A549 (cell line): ENCODE measurements at regions not wholly inside any gene's neighbourhood (a gene's known extent, or its start where the extent isn't known, plus 50 kb on each side); places are given as distances from the start of the nearest gene placed in this dataset.
"Not testable (repeated sequence)": the region's sequence is repeated elsewhere in the genome, so short reads cannot be mapped to it uniquely, and the experiment has no call there.

Source experiments
- ATAC-seq, 2 experiments: fragments of 200-7000 bp in 1 of 2; fragments of >200 bp in 1 of 2; cut with Nextera tagmentation in 1 of 2; cut with Tn5 transposase in 1 of 2; 3 replicates each; pipeline versions ENCODE4 v1.8.0 to v1.9.1; 2018 to 2020; ENCODE audit warnings: mild to moderate bottlenecking in 1 of 2, moderate library complexity in 1 of 2
- CTCF ChIA-PET: fragments of 300-600 bp; sonication (Branson Sonifier 250); formaldehyde crosslinking; extraction: SDS; loops from one replicate; lab custom pipeline; 2021; ENCODE audit warnings: antibody characterized with exemption, inconsistent platforms; lab: Yijun Ruan, JAX
- POLR2A ChIA-PET: fragments of 350-600 bp; formaldehyde crosslinking; extraction: SDS; loops from one replicate; lab custom pipeline; 2021; ENCODE audit warnings: antibody characterized with exemption, inconsistent platforms; lab: Yijun Ruan, JAX
- DNase-seq, 2 experiments: peaks; one replicate each; pipeline versions ENCODE4 v3.0.0 to v3.0.0-alpha.2; 2011 to 2016; ENCODE audit warnings: low read depth in 1 of 2, low spot score in 1 of 2
- FAIRE-seq: peaks from 2 replicates; lab custom pipeline; 2011; peaks lifted over from hg19 to GRCh38; lab: Jason Lieb, UNC
- H3K27ac ChIP-seq, 2 experiments: fragments of >200 bp; sonication (Bioruptor Twin); formaldehyde crosslinking; 3 replicates each; pipeline ENCODE4 v1.5.1; 2016 to 2017
- H3K4me1 ChIP-seq: fragments of >200 bp; sonication (Bioruptor Twin); formaldehyde crosslinking; 3 replicates; pipeline ENCODE4 v1.6.1; 2016
- H3K4me2 ChIP-seq: fragments of >200 bp; sonication (Bioruptor Twin); formaldehyde crosslinking; 3 replicates; pipeline ENCODE4 v1.6.1; 2016
- H3K4me3 ChIP-seq: fragments of >200 bp; sonication (Bioruptor Twin); formaldehyde crosslinking; 3 replicates; pipeline ENCODE4 v1.5.1; 2016
- H3K9me3 ChIP-seq: fragments of >200 bp; sonication (Bioruptor Twin); formaldehyde crosslinking; 3 replicates; pipeline ENCODE4 v1.6.1; 2016
- BHLHE40 ChIP-seq: IDR thresholded peaks from 2 replicates; pipeline ENCODE4 v1.6.1; 2012; ENCODE audit warnings: low read depth, low read length, inconsistent platforms
- CHD4 ChIP-seq: fragments of 200-600 bp; sonication (generic); IDR thresholded peaks from 2 replicates; pipeline ENCODE4 v1.6.1; 2016; ENCODE audit warnings: antibody characterized with exemption, mild to moderate bottlenecking, borderline replicate concordance
- EHMT2 ChIP-seq: fragments of 200-600 bp; sonication (generic); IDR thresholded peaks from 2 replicates; pipeline ENCODE4 v1.6.1; 2016; ENCODE audit warnings: antibody characterized with exemption, low read depth, mild to moderate bottlenecking, moderate library complexity
- ELK1 ChIP-seq: fragments of 150-350 bp; IDR thresholded peaks from 2 replicates; pipeline ENCODE4 v1.6.1; 2014; ENCODE audit warnings: low read depth, mild to moderate bottlenecking, low read length
- EP300 ChIP-seq, 2 experiments: fragments of >200 bp; sonication (Bioruptor Twin); formaldehyde crosslinking; IDR thresholded peaks; 2 replicates in 1 of 2; 3 replicates in 1 of 2; pipeline ENCODE4 v1.6.1; 2016 to 2017
- ESRRA ChIP-seq: fragments of 150-350 bp; IDR thresholded peaks from 2 replicates; pipeline ENCODE4 v1.6.1; 2014; ENCODE audit warnings: mild to moderate bottlenecking, low read length, borderline replicate concordance
- FOSB ChIP-seq: fragments of 250-450 bp; sonication (Bioruptor Pico); IDR thresholded peaks from 2 replicates; pipeline ENCODE4 v1.5.0; 2020; ENCODE audit warnings: mild to moderate bottlenecking, moderate library complexity
- GATA3 ChIP-seq: IDR thresholded peaks from 2 replicates; pipeline ENCODE4 v1.6.1; 2012; ENCODE audit warnings: borderline replicate concordance
- HDAC2 ChIP-seq: fragments of 200-600 bp; sonication (generic); IDR thresholded peaks from 2 replicates; pipeline ENCODE4 v1.6.1; 2016
- HOXA7 ChIP-seq: fragments of 250-450 bp; sonication (Bioruptor Pico); IDR thresholded peaks from 2 replicates; pipeline ENCODE4 v1.5.0; 2020; ENCODE audit warnings: mild to moderate bottlenecking, moderate library complexity
- KDM1A ChIP-seq: fragments of 200-600 bp; sonication (generic); IDR thresholded peaks from 2 replicates; pipeline ENCODE4 v1.6.1; 2016; ENCODE audit warnings: low read depth, mild to moderate bottlenecking
- KDM5A ChIP-seq: fragments of 200-600 bp; sonication (generic); IDR thresholded peaks from 2 replicates; pipeline ENCODE4 v1.6.1; 2016; ENCODE audit warnings: antibody characterized with exemption, mild to moderate bottlenecking
- MAX ChIP-seq: IDR thresholded peaks from 2 replicates; pipeline ENCODE4 v1.6.1; 2012
- NPAS2 ChIP-seq: fragments of 250-450 bp; sonication (Bioruptor Pico); IDR thresholded peaks from 2 replicates; pipeline ENCODE4 v1.8.0; 2022; ENCODE audit warnings: mild to moderate bottlenecking, moderate library complexity, borderline replicate concordance
- RAD21 ChIP-seq, 2 experiments: fragments of >200 bp in 1 of 2; sonication (Bioruptor Twin) in 1 of 2; formaldehyde crosslinking in 1 of 2; IDR thresholded peaks in 1 of 2; conservative IDR thresholded peaks in 1 of 2; 2 replicates in 1 of 2; 3 replicates in 1 of 2; pipeline ENCODE4 v1.6.1; 2012 to 2018; ENCODE audit warnings: inconsistent platforms in 1 of 2
- RFX5 ChIP-seq: fragments of 450-650 bp; IDR thresholded peaks from 2 replicates; pipeline ENCODE4 v1.7.1; 2014; ENCODE audit warnings: antibody characterized with exemption, mild to moderate bottlenecking, moderate library complexity
- SMC3 ChIP-seq: fragments of >200 bp; sonication (Bioruptor Twin); formaldehyde crosslinking; IDR thresholded peaks from 3 replicates; pipeline ENCODE4 v1.6.1; 2018; ENCODE audit warnings: inconsistent platforms
- ZC3H11A ChIP-seq: fragments of 450-650 bp; IDR thresholded peaks from 2 replicates; pipeline ENCODE4 v1.6.1; 2014; ENCODE audit warnings: antibody characterized with exemption, mild to moderate bottlenecking
- WGBS: methylation state at CpG from one replicate; pipeline ENCODE4 v1.1.6; 2017; ENCODE audit errors: missing lambda C conversion rate; 5-methylcytosine and 5-hydroxymethylcytosine counted together
- TF ChIP-seq, protein P1 (sequence below): fragments of >200 bp; sonication (Bioruptor Twin); formaldehyde crosslinking; IDR thresholded peaks from 2 replicates; pipeline ENCODE4 v1.6.1; 2016
- TF ChIP-seq, protein P2 (sequence below): fragments of 200-600 bp; sonication (generic); IDR thresholded peaks from 2 replicates; pipeline ENCODE4 v1.6.1; 2016; ENCODE audit warnings: antibody characterized with exemption, mild to moderate bottlenecking, moderate library complexity
- TF ChIP-seq, protein P3 (sequence below): fragments of >200 bp; sonication (Bioruptor Twin); formaldehyde crosslinking; IDR thresholded peaks from 3 replicates; pipeline ENCODE4 v1.5.1; 2016

GRCh38 chr5:167108266-167108665 is 1183.2 kb upstream of the WWC1 start:
- ChIA-PET POLR2A (interaction anchor here (0.6 kb wide), 1 partner anchor 939 kb away, joined by 3 read pairs; no protein-coding TSS in a partner anchor), CTCF (interaction anchor here (0.5 to 0.6 kb wide), 2 partner anchors 14 to 683 kb away, joined by 3 read pairs; no protein-coding TSS in a partner anchor)
- 24% methylated on average over 8 of the region's 9 CpGs for WGBS
- not testable (repeated sequence) for H3K4me2 ChIP-seq, H3K27ac ChIP-seq, H3K9me3 ChIP-seq, FAIRE-seq, H3K4me1 ChIP-seq, ATAC-seq, DNase-seq, H3K4me3 ChIP-seq

DNA sequence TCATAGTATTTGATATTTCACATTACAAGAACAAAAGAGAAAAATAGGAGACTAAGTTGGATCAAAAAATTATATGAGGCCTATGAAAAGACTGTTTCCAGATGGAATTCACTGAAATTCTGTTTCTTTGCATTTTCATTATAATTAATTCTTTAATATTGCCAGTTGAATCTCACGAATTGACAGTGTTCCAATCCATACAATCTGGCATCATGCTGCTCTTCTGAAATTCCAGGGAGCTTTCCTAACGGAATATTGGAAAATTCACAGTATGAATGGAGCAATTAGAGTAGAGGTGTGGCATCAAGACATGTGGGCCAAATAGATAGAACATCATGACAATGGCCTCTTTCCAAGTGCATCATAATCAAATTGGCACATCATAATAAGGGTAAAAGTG is 1178.9 kb upstream of the WWC1 start:
- ChIA-PET POLR2A (no interaction called here), CTCF (no interaction called here)
- WGBS: 0% methylated on average over 2 of the region's 2 CpGs
- FAIRE-seq: no peak
- TF ChIP-seq, protein P1, sequence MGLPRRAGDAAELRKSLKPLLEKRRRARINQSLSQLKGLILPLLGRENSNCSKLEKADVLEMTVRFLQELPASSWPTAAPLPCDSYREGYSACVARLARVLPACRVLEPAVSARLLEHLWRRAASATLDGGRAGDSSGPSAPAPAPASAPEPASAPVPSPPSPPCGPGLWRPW: no peak
- TF ChIP-seq NPAS2 (CRISPR knock-in tag) (no peak), HOXA7 (CRISPR knock-in tag) (no peak), SMC3 (no peak), CHD4 (no peak), ELK1 (no peak), HDAC2 (no peak)
- TF ChIP-seq, protein P2, sequence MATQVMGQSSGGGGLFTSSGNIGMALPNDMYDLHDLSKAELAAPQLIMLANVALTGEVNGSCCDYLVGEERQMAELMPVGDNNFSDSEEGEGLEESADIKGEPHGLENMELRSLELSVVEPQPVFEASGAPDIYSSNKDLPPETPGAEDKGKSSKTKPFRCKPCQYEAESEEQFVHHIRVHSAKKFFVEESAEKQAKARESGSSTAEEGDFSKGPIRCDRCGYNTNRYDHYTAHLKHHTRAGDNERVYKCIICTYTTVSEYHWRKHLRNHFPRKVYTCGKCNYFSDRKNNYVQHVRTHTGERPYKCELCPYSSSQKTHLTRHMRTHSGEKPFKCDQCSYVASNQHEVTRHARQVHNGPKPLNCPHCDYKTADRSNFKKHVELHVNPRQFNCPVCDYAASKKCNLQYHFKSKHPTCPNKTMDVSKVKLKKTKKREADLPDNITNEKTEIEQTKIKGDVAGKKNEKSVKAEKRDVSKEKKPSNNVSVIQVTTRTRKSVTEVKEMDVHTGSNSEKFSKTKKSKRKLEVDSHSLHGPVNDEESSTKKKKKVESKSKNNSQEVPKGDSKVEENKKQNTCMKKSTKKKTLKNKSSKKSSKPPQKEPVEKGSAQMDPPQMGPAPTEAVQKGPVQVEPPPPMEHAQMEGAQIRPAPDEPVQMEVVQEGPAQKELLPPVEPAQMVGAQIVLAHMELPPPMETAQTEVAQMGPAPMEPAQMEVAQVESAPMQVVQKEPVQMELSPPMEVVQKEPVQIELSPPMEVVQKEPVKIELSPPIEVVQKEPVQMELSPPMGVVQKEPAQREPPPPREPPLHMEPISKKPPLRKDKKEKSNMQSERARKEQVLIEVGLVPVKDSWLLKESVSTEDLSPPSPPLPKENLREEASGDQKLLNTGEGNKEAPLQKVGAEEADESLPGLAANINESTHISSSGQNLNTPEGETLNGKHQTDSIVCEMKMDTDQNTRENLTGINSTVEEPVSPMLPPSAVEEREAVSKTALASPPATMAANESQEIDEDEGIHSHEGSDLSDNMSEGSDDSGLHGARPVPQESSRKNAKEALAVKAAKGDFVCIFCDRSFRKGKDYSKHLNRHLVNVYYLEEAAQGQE: no peak
- H3K4me2 ChIP-seq: no peak overlapping the region
- DNase-seq: no peak
- H3K4me1 ChIP-seq: no peaks in the 10 kb centered on the region
- no peak for ATAC-seq
- no peak overlapping the region for H3K4me3 ChIP-seq
- H3K9me3 ChIP-seq: no peaks in the 10 kb centered on the region
- no peak overlapping the region for H3K27ac ChIP-seq

GRCh38 chr5:167122267-167122666 is 1169.2 kb upstream of the WWC1 start:
- ATAC-seq: no peak
- H3K4me3 ChIP-seq: no peak overlapping the region
- 2% methylated on average over 3 of the region's 3 CpGs for WGBS
- H3K27ac ChIP-seq: no peak overlapping the region
- ChIA-PET CTCF (no interaction called here), POLR2A (no interaction called here)
- H3K4me1 ChIP-seq: no peaks in the 10 kb centered on the region
- H3K4me2 ChIP-seq: no peak overlapping the region
- no peak for DNase-seq
- FAIRE-seq: no peak
- no peaks in the 10 kb centered on the region for H3K9me3 ChIP-seq
- TF ChIP-seq RAD21 (conservative IDR thresholded peaks at IDR 0.05 in 1 of 2, IDR thresholded peaks at IDR 0.05 in 1 of 2) (no peak), MAX (no peak), KDM1A (no peak), FOSB (no peak), HOXA7 (CRISPR knock-in tag) (no peak), ZC3H11A (no peak), EHMT2 (no peak), GATA3 (no peak), ESRRA (no peak), EP300 (IDR thresholded peaks at IDR 0.05) (no peak), RFX5 (no peak), ELK1 (no peak), KDM5A (no peak), BHLHE40 (no peak)
- TF ChIP-seq, protein P3, sequence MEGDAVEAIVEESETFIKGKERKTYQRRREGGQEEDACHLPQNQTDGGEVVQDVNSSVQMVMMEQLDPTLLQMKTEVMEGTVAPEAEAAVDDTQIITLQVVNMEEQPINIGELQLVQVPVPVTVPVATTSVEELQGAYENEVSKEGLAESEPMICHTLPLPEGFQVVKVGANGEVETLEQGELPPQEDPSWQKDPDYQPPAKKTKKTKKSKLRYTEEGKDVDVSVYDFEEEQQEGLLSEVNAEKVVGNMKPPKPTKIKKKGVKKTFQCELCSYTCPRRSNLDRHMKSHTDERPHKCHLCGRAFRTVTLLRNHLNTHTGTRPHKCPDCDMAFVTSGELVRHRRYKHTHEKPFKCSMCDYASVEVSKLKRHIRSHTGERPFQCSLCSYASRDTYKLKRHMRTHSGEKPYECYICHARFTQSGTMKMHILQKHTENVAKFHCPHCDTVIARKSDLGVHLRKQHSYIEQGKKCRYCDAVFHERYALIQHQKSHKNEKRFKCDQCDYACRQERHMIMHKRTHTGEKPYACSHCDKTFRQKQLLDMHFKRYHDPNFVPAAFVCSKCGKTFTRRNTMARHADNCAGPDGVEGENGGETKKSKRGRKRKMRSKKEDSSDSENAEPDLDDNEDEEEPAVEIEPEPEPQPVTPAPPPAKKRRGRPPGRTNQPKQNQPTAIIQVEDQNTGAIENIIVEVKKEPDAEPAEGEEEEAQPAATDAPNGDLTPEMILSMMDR: no peak
- TF ChIP-seq, protein P2: no peak
